ENCODE measurements at regions not wholly inside any gene's neighbourhood (a gene's known extent, or its start where the extent isn't known, plus 50 kb on each side); places are given as distances from the start of the nearest gene placed in this dataset.

- DNase-seq (ENCODE audit: low spot score): no peak
These were observed 176.0 kb downstream of the ESRRB start for GRCh38 chr14:76551906-76552305.

- DNase-seq (ENCODE audit: low spot score): no peak
These were observed 188.8 kb downstream of the ESRRB start for GRCh38 chr14:76564471-76565422.

DNA sequence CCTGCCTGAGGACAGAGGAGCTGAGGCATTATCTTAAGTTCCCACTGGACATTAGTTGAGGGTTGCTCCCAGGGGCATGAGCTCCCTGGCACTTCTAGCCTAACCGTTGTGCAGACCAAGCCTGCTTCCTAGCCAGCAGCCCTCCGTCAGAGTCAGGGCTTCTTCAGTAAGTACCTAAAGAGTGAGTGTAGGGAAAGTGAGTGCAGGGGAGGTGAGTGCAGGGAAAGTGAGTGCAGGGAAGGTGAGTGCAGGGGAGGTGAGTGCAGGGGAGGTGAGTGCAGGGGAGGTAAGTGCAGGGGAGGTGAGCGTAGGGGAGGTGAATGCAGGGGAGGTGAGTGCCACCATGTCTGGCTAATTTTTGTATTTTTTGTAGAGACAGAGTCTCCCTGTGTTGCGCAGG lies 190.5 kb downstream of the ESRRB start:
- no peak for DNase-seq (ENCODE audit: low spot score)

GRCh38 chr14:76574416-76575095 lies 186.7 kb upstream of the VASH1 start:
- no peak for DNase-seq (ENCODE audit: low spot score)

DNA sequence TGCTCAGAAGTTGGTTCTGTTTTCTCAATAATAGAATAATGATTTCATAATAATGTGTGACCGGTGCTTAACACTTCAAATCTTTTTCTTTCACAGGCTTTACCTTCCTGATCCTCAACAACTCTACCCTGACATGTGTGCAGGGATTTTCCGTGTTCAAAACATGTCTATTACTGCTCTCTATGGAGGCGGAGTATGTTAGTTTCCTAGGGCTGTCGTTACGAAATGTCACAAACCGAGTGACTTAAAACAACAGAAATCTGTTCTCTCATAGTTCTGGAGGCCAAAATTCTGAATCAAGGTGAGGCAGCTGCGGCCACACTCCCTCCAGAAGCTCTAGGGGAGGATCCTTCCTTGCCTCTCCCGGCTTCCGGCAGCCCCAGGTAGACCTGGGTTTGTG lies 186.2 kb upstream of the VASH1 start:
- DNase-seq (ENCODE audit: low spot score): no peak

- no peak for DNase-seq (ENCODE audit: low spot score)
These were observed 185.1 kb upstream of the VASH1 start for GRCh38 chr14:76576047-76576741.

DNA sequence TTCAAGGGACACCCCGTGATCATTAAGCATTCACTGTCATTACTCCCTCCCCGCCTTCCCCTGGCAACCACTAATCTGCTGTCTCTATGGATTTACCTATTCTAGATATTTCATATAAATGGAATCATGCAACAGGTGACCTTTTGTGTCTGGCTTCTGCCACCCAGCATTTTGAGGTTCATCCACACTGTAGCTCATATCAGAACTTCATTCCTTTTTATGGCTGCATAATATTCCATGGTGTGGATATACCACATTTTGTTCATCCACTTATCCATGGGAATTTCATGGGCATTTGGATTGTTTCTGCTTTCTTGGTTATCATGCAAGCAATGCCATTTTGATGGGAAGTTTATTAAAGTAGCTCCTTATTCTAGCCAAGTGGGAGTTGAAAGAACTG lies 184.2 kb upstream of the VASH1 start:
- no peak for DNase-seq (ENCODE audit: low spot score)

GRCh38 chr14:76577837-76578236 lies 183.4 kb upstream of the VASH1 start:
- DNase-seq (ENCODE audit: low spot score): no peak

DNA sequence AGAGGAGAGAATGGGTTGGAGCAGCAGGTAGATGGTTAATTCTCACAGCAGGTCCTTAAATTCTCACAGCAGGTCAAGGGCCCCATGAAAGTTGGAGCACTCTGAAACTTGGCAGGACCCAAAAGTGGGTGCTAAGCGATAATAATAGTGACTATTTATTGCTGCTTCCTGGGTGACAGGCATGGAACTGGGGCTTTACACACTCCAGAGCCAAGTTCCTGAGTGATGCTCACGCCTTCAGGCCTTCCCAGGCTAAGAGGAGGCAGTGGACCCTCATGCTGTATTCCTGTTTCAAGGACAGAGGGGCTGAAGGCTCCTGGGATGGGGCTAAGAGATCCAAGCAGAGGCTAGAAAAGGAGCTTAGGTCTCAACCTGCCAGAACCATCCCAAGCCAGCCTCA lies 180.9 kb upstream of the VASH1 start:
- DNase-seq (ENCODE audit: low spot score): no peak

- DNase-seq (ENCODE audit: low spot score): no peak
These were observed 180.3 kb upstream of the VASH1 start for GRCh38 chr14:76580967-76581366.

DNA sequence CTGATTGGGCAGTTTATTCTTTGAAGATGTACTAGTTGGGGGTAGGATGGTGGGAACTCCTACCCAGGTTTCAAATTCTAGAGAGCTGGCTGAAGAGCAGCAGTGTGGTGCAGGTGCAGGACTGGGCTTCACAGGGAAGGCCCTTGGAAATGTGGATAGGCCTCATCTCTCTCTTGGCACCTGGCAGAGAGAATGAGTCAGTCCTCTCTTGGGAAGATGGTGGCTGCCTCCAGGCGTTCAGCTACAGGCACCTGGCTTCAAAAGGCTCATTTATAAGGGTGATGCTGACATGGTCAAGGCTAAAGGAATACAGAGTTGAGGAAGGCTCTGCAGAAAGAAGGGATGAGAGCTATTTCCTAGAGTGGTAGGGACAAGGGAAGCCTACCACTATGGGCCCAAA lies 179.7 kb upstream of the VASH1 start:
- no peak for DNase-seq (ENCODE audit: low spot score)

DNA sequence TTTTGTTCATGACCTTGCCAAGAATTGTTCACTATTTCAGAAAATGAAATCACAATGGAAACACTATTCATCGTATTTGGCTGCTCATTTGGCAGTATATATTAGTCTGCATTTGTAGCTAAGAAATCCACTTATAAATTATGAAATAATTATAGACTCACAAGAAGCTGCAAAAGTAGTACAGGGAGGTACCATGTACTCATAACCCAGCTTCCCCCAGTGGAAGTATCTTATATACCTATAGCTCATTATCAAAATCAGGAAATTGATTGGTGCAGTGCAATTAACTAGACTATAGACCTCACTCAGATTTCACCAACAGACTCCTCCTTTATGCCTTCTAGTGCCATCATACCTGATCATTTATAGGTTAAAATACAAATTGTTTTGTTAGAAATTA lies 178.8 kb upstream of the VASH1 start:
- DNase-seq (ENCODE audit: low spot score): no peak

DNA sequence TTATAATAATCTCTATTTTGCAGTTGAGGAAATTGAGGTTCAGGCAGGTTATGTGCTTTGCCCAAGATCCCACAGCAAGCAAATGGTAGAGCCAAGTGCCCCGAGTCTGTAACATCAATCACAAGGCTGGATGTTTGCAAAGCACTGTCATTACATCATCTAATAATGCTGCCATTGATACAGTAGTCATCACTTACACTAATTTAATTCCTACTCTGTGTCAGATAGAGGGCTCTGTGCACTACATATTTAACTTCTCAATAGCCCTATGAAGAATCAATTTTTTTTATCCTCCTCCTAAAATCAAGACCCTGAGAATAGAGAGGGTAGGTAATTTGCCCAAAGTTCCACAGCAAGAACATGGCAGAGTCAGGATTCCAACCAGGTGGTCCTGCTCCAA lies 178.1 kb upstream of the VASH1 start:
- no peak for DNase-seq (ENCODE audit: low spot score)

- DNase-seq (ENCODE audit: low spot score): no peak
These were observed 177.5 kb upstream of the VASH1 start for GRCh38 chr14:76583805-76584204.

DNA sequence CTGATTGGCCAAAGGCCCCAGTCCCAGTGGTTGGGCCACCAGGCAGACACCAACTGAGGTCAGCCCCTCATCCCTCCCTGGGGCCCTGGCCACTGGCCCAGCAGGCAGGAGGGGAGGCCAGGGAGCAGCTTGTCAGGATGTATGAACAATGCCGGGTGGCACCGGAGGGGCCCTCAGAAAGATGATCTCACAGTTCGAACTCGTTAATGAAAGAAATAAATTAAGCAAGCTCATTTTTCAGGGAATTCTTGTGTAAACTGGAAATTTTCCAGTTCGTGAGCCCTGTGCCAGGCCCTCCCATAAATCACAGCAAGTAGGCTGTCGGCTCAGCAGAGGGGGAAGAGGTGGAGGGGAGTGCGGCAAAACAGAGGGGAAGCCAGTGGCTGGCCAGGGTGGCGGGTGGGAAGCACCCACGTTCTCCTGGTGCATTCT lies 177.0 kb upstream of the VASH1 start:
- DNase-seq (ENCODE audit: low spot score): no peak

GRCh38 chr14:76585616-76586015 lies 175.7 kb upstream of the VASH1 start:
- DNase-seq (ENCODE audit: low spot score): no peak

GRCh38 chr14:76589246-76589645 lies 172.0 kb upstream of the VASH1 start:
- DNase-seq (ENCODE audit: low spot score): no peak

- DNase-seq (ENCODE audit: low spot score): no peak
These were observed 170.0 kb upstream of the VASH1 start for GRCh38 chr14:76591266-76591665.

- no peak for DNase-seq (ENCODE audit: low spot score)
These were observed 166.0 kb upstream of the VASH1 start for GRCh38 chr14:76595266-76595665.

DNA sequence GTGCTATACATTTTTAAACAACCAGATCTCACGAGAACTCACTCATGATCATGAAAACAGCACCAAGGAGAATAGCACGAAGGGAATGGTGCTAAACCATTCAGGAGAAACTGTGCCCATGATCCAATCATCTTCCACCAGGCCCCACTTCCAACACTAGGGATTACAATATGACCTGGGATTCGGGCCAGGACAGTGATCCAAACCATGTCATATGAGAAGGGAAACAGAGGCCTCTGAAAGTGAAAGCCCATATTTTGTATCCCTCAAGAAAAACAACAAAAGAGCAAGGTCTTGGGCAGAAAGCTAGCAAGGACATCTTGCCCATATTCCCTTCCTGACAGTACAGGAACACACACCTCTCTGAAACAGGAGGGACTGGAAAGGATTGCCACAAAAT lies 163.9 kb upstream of the VASH1 start:
- DNase-seq (ENCODE audit: low spot score): no peak

GRCh38 chr14:76599141-76599540 lies 162.1 kb upstream of the VASH1 start:
- no peak for DNase-seq (ENCODE audit: low spot score)

DNA sequence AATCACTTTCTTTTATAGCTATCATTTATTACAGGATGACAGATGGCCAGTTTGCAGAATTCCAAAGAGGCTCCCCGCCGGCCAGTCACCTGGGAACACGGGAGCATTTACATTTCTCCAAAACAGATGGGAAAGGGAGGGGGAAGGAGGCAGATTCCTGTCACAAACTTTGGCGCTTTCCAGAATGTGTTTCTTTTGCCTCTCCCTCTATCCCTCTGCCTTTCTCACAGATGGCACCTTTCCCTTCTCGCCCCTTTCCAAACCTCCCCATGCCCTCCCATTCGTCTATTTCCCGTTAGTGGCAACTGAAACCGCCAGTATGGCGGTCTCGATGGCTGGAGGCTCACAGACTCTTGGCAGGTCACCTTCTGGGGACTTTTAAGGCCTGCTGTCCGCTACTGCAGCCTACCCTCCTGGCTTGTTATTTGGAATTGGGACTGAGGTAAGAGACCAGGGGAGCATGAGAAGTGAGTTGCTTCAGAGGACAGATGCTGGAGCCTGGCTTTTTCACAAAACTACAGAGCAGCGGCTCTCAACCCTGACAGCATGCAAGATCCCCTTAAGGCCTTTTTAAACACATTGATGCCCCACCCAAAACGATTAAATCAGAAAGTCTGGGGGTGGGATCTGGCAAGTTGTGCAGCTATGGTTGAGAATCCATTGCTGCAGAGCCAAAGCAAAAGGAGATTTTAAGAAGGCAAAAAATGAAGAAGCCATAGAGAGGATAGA lies 161.5 kb upstream of the VASH1 start:
- no peak for DNase-seq (ENCODE audit: low spot score)

All from hematopoietic multipotent progenitor cell treated with erythropoietin and hydrocortisone succinate and interleukin-3 and kit ligand, for 15 days (in vitro differentiated cells).